IMR-90 (cell line): ENCODE measurements at regions not wholly inside any gene's neighbourhood (a gene's known extent, or its start where the extent isn't known, plus 50 kb on each side); places are given as distances from the start of the nearest gene placed in this dataset.

Experiments
- ATAC-seq: fragments of 200-7000 bp; cut with Tn5 transposase; 2 replicates; pipeline ENCODE4 v1.9.1; 2020; ENCODE audit warnings: low read depth, mild to moderate bottlenecking, moderate library complexity
- BruUV-seq: library from RNA; stranded (reverse); fragments of 400-500 nt; replicated peaks from 2 replicates; lab custom pipeline; 2021; lab: Mats Ljungman, UMichigan
- CTCF ChIA-PET: fragments of 300-600 bp; formaldehyde crosslinking; extraction: SDS; loops from one replicate; lab custom pipeline; 2021; ENCODE audit warnings: antibody characterized with exemption; lab: Yijun Ruan, JAX
- POLR2A ChIA-PET: fragments of 300-600 bp; sonication (Branson Sonifier 250); formaldehyde crosslinking; loops from one replicate; lab custom pipeline; 2022; ENCODE audit warnings: antibody characterized with exemption; ENCODE audit not compliant: unreplicated experiment; lab: Charles Lee
- DNase-seq: peaks from one replicate; pipeline ENCODE4 v3.0.0; 2013
- H2AFZ ChIP-seq: replicated peaks from 2 replicates; pipeline ENCODE3; 2013; ENCODE audit warnings: low read length, mild to moderate bottlenecking; ENCODE audit not compliant: poor library complexity
- H2AK5ac ChIP-seq: 2 replicates; pipeline ENCODE4 v1.6.1; 2013; ENCODE audit warnings: low read depth, low read length, inconsistent platforms
- H2AK9ac ChIP-seq: replicated peaks from 2 replicates; pipeline ENCODE3; 2013; ENCODE audit warnings: mild to moderate bottlenecking, low read depth, low read length, moderate library complexity; ENCODE audit not compliant: poor library complexity
- H2BK120ac ChIP-seq: 2 replicates; pipeline ENCODE4 v1.6.1; 2013; ENCODE audit warnings: low read depth, low read length, inconsistent platforms
- H2BK15ac ChIP-seq: 3 replicates; pipeline ENCODE4 v1.6.1; 2013; ENCODE audit warnings: low read depth, low read length, inconsistent platforms
- H2BK20ac ChIP-seq: 2 replicates; pipeline ENCODE4 v1.6.1; 2013; ENCODE audit warnings: low read depth, mild to moderate bottlenecking, inconsistent platforms, low read length, moderate library complexity
- H2BK5ac ChIP-seq: 2 replicates; pipeline ENCODE4 v1.6.1; 2013; ENCODE audit warnings: mild to moderate bottlenecking, low read depth, low read length, inconsistent platforms; ENCODE audit not compliant: poor library complexity, severe bottlenecking
- H3K14ac ChIP-seq: replicated peaks from 2 replicates; pipeline ENCODE4 v1.6.1; 2013; ENCODE audit warnings: low read depth, low read length, inconsistent platforms
- H3K18ac ChIP-seq: 2 replicates; pipeline ENCODE4 v1.6.1; 2013; ENCODE audit warnings: low read depth, low read length, control low read depth
- H3K23ac ChIP-seq: 2 replicates; pipeline ENCODE4 v1.6.1; 2013; ENCODE audit warnings: low read depth, low read length, inconsistent platforms
- H3K27ac ChIP-seq: 2 replicates; pipeline ENCODE4 v1.5.1; 2013; ENCODE audit warnings: mild to moderate bottlenecking, control low read depth, low read length; ENCODE audit not compliant: insufficient read depth
- H3K27me3 ChIP-seq: 2 replicates; pipeline ENCODE4 v1.6.1; 2013; ENCODE audit warnings: low read length; ENCODE audit not compliant: control insufficient read depth, insufficient read depth
- H3K36me3 ChIP-seq: 2 replicates; pipeline ENCODE4 v1.6.1; 2013; ENCODE audit warnings: low read length, mixed read lengths; ENCODE audit not compliant: control insufficient read depth, insufficient read depth
- H3K4ac ChIP-seq: 2 replicates; pipeline ENCODE4 v1.6.1; 2013; ENCODE audit warnings: low read depth, low read length, inconsistent platforms
- H3K4me1 ChIP-seq: 2 replicates; pipeline ENCODE4 v1.6.1; 2013; ENCODE audit warnings: low read length, mixed read lengths; ENCODE audit not compliant: control insufficient read depth, insufficient read depth
- H3K4me2 ChIP-seq: 2 replicates; pipeline ENCODE4 v1.6.1; 2013; ENCODE audit warnings: low read depth, mild to moderate bottlenecking, control low read depth, low read length, moderate library complexity
- H3K4me3 ChIP-seq: 2 replicates; pipeline ENCODE4 v1.5.1; 2013; ENCODE audit warnings: low read depth, mild to moderate bottlenecking, control low read depth, low read length, moderate library complexity; ENCODE audit not compliant: insufficient read depth
- H3K56ac ChIP-seq: 2 replicates; pipeline ENCODE4 v1.6.1; 2013; ENCODE audit warnings: low read length, inconsistent platforms; ENCODE audit not compliant: insufficient read depth; ENCODE audit errors: extremely low read depth
- H3K79me1 ChIP-seq, 2 experiments: 2 replicates each; pipeline ENCODE4 v1.6.1; 2013; ENCODE audit warnings: low read length in 2 of 2, inconsistent platforms in 1 of 2, low read depth in 1 of 2
- H3K9ac ChIP-seq: 2 replicates; pipeline ENCODE4 v1.6.1; 2013; ENCODE audit warnings: low read depth, low read length, control low read depth
- H3K9me1 ChIP-seq: 2 replicates; pipeline ENCODE4 v1.6.1; 2013; ENCODE audit warnings: low read length, inconsistent platforms; ENCODE audit not compliant: insufficient read depth
- H3K9me3 ChIP-seq: 2 replicates; pipeline ENCODE4 v1.6.1; 2013; ENCODE audit warnings: low read length; ENCODE audit not compliant: control insufficient read depth, insufficient read depth
- H4K20me1 ChIP-seq: 2 replicates; pipeline ENCODE4 v1.6.1; 2013; ENCODE audit warnings: low read length, inconsistent platforms; ENCODE audit not compliant: insufficient read depth
- H4K5ac ChIP-seq: 2 replicates; pipeline ENCODE4 v1.6.1; 2013; ENCODE audit warnings: mild to moderate bottlenecking, low read depth, low read length, control low read depth
- H4K8ac ChIP-seq, 2 experiments: 2 replicates each; pipeline ENCODE4 v1.6.1; 2013; ENCODE audit warnings: low read depth in 2 of 2, low read length in 2 of 2, control low read depth in 1 of 2, inconsistent platforms in 1 of 2
- H4K91ac ChIP-seq: 2 replicates; pipeline ENCODE4 v1.6.1; 2013; ENCODE audit warnings: low read depth, low read length, inconsistent platforms; ENCODE audit not compliant: insufficient read depth
- BHLHE40 ChIP-seq: fragments of 150-350 bp; IDR thresholded peaks from 2 replicates; pipeline ENCODE4 v1.6.1; 2016; ENCODE audit warnings: mild to moderate bottlenecking, low read depth, low read length
- CEBPB ChIP-seq: IDR thresholded peaks from 2 replicates; pipeline ENCODE4 v1.6.1; 2012; ENCODE audit warnings: low read depth, low read length, improper control_type of control experiment
- CHD1 ChIP-seq: IDR thresholded peaks from 2 replicates; pipeline ENCODE4 v1.6.1; 2012; ENCODE audit warnings: low read depth, low read length, improper control_type of control experiment
- CTCF ChIP-seq: conservative IDR thresholded peaks from 2 replicates; pipeline ENCODE4 v1.5.1; 2012; ENCODE audit warnings: mild to moderate bottlenecking, low read depth, low read length, improper control_type of control experiment
- ELK1 ChIP-seq: fragments of 150-350 bp; IDR thresholded peaks from 2 replicates; pipeline ENCODE4 v1.6.1; 2016; ENCODE audit warnings: low read depth, mild to moderate bottlenecking, low read length, moderate library complexity, borderline replicate concordance
- FOS ChIP-seq: fragments of 150-350 bp; IDR thresholded peaks from 2 replicates; pipeline ENCODE4 v1.6.1; 2016; ENCODE audit warnings: low read depth, low read length
- MAZ ChIP-seq: IDR thresholded peaks from 2 replicates; pipeline ENCODE4 v1.6.1; 2012; ENCODE audit warnings: low read depth, mild to moderate bottlenecking, low read length, improper control_type of control experiment, moderate library complexity, borderline replicate concordance
- MXI1 ChIP-seq: IDR thresholded peaks from 2 replicates; pipeline ENCODE4 v1.6.1; 2012; ENCODE audit warnings: low read depth, mild to moderate bottlenecking, low read length, moderate library complexity, borderline replicate concordance
- NFE2L2 ChIP-seq: fragments of 150-350 bp; IDR thresholded peaks from 2 replicates; pipeline ENCODE4 v1.6.1; 2016; ENCODE audit warnings: low read depth, mild to moderate bottlenecking, low read length
- POLR2A ChIP-seq: IDR thresholded peaks from 2 replicates; pipeline ENCODE4 v1.6.1; 2012; ENCODE audit warnings: mild to moderate bottlenecking, low read depth, low read length
- RAD21 ChIP-seq: IDR thresholded peaks from 2 replicates; pipeline ENCODE4 v1.6.1; 2012; ENCODE audit warnings: low read length, improper control_type of control experiment
- RCOR1 ChIP-seq: IDR thresholded peaks from 2 replicates; pipeline ENCODE4 v1.6.1; 2012; ENCODE audit warnings: mild to moderate bottlenecking, low read length, improper control_type of control experiment; ENCODE audit not compliant: insufficient replicate concordance
- RFX5 ChIP-seq: IDR thresholded peaks from 2 replicates; pipeline ENCODE4 v1.8.0; 2012; ENCODE audit warnings: low read depth, mild to moderate bottlenecking, low read length, moderate library complexity
- SMC3 ChIP-seq: fragments of 150-350 bp; IDR thresholded peaks from 2 replicates; pipeline ENCODE4 v1.6.1; 2016; ENCODE audit warnings: low read depth, mild to moderate bottlenecking, antibody characterized with exemption, low read length, moderate library complexity
- WGBS, 2 experiments: methylation state at CpG; one replicate each; pipeline versions ENCODE4 v1.1.5 to v1.1.7; 2013; ENCODE audit warnings: missing lambda C conversion rate in 2 of 2; ENCODE audit not compliant: insufficient read length in 1 of 2; ENCODE audit errors: extremely low coverage in 2 of 2; 5-methylcytosine and 5-hydroxymethylcytosine counted together
- dilution Hi-C: fragments of 300-500 bp; cut with HindIII; formaldehyde crosslinking; loops from one replicate; pipeline ENCODE4 v1.14.3; 2018; ENCODE audit warnings: low sequenced_read_pairs; ENCODE audit not compliant: unreplicated experiment
- in situ Hi-C: fragments of 300-500 bp; cut with MboI; formaldehyde crosslinking; loops from 3 replicates; pipeline ENCODE4 v1.14.3; 2019; ENCODE audit warnings: low sequenced_read_pairs, inconsistent platforms, mixed read lengths
- intact Hi-C: fragments of 100-400 bp; cut with micrococcal nuclease; formaldehyde crosslinking; loops from 2 replicates; pipeline ENCODE4 v1.10.0; 2022

- H3K4me3 ChIP-seq: no peak overlapping the region
- no peak overlapping the region for H3K18ac ChIP-seq
- no peak overlapping the region for H3K27ac ChIP-seq
- dilution Hi-C loops (no loop called here), intact Hi-C loops (no loop called here), in situ Hi-C loops (no loop called here)
- BruUV-seq: no TSS peak
- H3K4me1 ChIP-seq: no peaks in the 10 kb centered on the region
- ChIA-PET POLR2A (no interaction called here), CTCF (no interaction called here)
- ATAC-seq (no peak), DNase-seq (no peak)
- H3K9me1 ChIP-seq: no peaks in the 10 kb centered on the region
- H3K14ac ChIP-seq: no peak overlapping the region
- H3K9me3 ChIP-seq: no peaks in the 10 kb centered on the region
- TF ChIP-seq CTCF (no peak), POLR2A (no peak), RAD21 (no peak), NFE2L2 (no peak), MAZ (no peak), FOS (no peak), BHLHE40 (no peak), RCOR1 (no peak), CEBPB (no peak), SMC3 (no peak), RFX5 (no peak), CHD1 (no peak), MXI1 (no peak), ELK1 (no peak)
- no peaks in the 10 kb centered on the region for H4K20me1 ChIP-seq
- H2BK5ac ChIP-seq: no peak overlapping the region
- H3K79me1 ChIP-seq: no peaks in the 10 kb centered on the region
- no peak overlapping the region for H2AK9ac ChIP-seq
- no peak overlapping the region for H2BK20ac ChIP-seq
- H3K4ac ChIP-seq: no peak overlapping the region
- no peak overlapping the region for H4K91ac ChIP-seq
- H3K27me3 ChIP-seq: no peaks in the 10 kb centered on the region
- no peak overlapping the region for H4K5ac ChIP-seq
- H3K56ac ChIP-seq: no peak overlapping the region
- H3K9ac ChIP-seq: no peak overlapping the region
- no peak overlapping the region for H2AK5ac ChIP-seq
- no peak overlapping the region for H2AFZ ChIP-seq
- no peak overlapping the region for H2BK120ac ChIP-seq
- WGBS, 2 experiments: no CpG with 5 or more reads among the region's 5 CpGs
- no peak overlapping the region for H2BK15ac ChIP-seq
- H3K36me3 ChIP-seq: no peaks in the 10 kb centered on the region
- no peak overlapping the region for H3K4me2 ChIP-seq
- no peak overlapping the region for H4K8ac ChIP-seq
- H3K23ac ChIP-seq: no peak overlapping the region
Observed at GRCh38 chr1:59238333-59238934, 58.5 kb upstream of the FGGY start.
